HCT116 (cell line): ENCODE measurements at regions not wholly inside any gene's neighbourhood (a gene's known extent, or its start where the extent isn't known, plus 50 kb on each side); places are given as distances from the start of the nearest gene placed in this dataset.

Source experiments
- ATF3 ChIP-seq: IDR thresholded peaks from 2 replicates; pipeline ENCODE4 v1.6.1; 2012
- CEBPB ChIP-seq: IDR thresholded peaks from 2 replicates; pipeline ENCODE4 v1.6.1; 2012; ENCODE audit warnings: low read depth
- CTCF ChIP-seq, 3 experiments: fragments of 200-600 bp in 1 of 3; sonication (generic) in 1 of 3; IDR thresholded peaks in 2 of 3; conservative IDR thresholded peaks in 1 of 3; 2 replicates each; pipeline ENCODE4 v1.5.1; 2012 to 2017; ENCODE audit warnings: low read depth in 2 of 3, low read length in 2 of 3, antibody characterized with exemption in 1 of 3, borderline replicate concordance in 1 of 3, control low read depth in 1 of 3, mild to moderate bottlenecking in 1 of 3, mixed read lengths in 1 of 3, mixed run types in 1 of 3, moderate library complexity in 1 of 3; ENCODE audit not compliant: insufficient read depth in 1 of 3
- MAX ChIP-seq: IDR thresholded peaks from 2 replicates; pipeline ENCODE4 v1.6.1; 2012
- POLR2A ChIP-seq: IDR thresholded peaks from 2 replicates; pipeline ENCODE4 v1.7.0; 2011; ENCODE audit warnings: borderline replicate concordance; ENCODE audit not compliant: insufficient read depth, insufficient read length; ENCODE audit errors: extremely low read depth
- POLR2AphosphoS5 ChIP-seq: IDR thresholded peaks from 2 replicates; pipeline ENCODE4 v1.6.1; 2011; ENCODE audit warnings: mild to moderate bottlenecking, low read depth, low read length, moderate library complexity
- RAD21 ChIP-seq: IDR thresholded peaks from 2 replicates; pipeline ENCODE4 v1.6.1; 2012; ENCODE audit warnings: low read depth, mild to moderate bottlenecking
- YY1 ChIP-seq: IDR thresholded peaks from 2 replicates; pipeline ENCODE4 v1.6.1; 2011; ENCODE audit warnings: low read length, low read depth, moderate library complexity, mild to moderate bottlenecking; ENCODE audit not compliant: insufficient replicate concordance; ENCODE audit errors: extremely low read depth
- ZNF274 ChIP-seq: fragments of 200-500 bp; sonication (Bioruptor generic); IDR thresholded peaks from 2 replicates; pipeline ENCODE4 v1.6.1; 2014; ENCODE audit warnings: mild to moderate bottlenecking, low read depth, low read length, inconsistent platforms

GRCh38 chr1:208967334-208967733 lies 616.2 kb upstream of the CAMK1G start:
- TF ChIP-seq ATF3 (no peak), CTCF (IDR thresholded peaks at IDR 0.05 in 2 of 3, conservative IDR thresholded peaks at IDR 0.05 in 1 of 3; ENCODE audit: borderline replicate concordance in 1 of 3, insufficient read depth in 1 of 3, low read depth in 2 of 3, low read length in 2 of 3) (no peak), CEBPB (no peak), YY1 (no peak), MAX (no peak), POLR2A (no peak), POLR2AphosphoS5 (no peak), RAD21 (no peak), ZNF274 (no peak)
